Globus pallidus (tissue), 1 donor: ENCODE measurements at regions not wholly inside any gene's neighbourhood (a gene's known extent, or its start where the extent isn't known, plus 50 kb on each side); places are given as distances from the start of the nearest gene placed in this dataset.

Experiments
- DNase-seq: peaks from one replicate; pipeline ENCODE4 v3.0.0-alpha.2; 2015; ENCODE audit warnings: low spot score

DNA sequence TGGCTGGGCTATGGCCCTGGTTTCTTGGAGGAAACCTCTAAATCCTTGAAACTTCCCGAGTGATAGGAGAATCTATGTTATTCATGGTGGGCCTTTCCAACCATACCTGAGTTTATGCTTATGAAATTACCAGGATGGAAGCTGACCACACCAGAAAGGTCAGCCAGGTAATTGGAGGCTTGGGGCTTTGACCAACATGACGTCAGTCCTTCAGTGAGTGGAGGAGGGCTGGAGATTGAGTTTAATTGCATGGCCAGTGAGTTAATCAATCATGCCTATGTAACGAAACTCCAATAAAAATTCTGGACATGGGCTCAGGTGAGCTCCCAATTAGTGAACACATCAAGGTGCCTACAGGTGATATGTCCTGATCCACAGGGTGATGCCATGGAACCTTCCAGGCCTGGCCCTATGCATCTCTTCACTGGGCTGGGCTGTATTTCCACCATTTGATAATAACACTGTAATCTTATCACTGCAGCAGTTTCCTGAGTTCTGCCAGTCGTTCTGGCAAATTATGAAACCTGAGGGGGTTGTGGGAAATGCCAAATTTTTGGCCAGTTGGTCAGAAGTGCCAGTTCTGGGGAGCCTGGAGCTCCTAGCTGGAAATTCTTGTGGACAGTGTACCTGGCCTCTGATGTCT is 106.5 kb downstream of the CDH26 start:
- DNase-seq = no peak

DNA sequence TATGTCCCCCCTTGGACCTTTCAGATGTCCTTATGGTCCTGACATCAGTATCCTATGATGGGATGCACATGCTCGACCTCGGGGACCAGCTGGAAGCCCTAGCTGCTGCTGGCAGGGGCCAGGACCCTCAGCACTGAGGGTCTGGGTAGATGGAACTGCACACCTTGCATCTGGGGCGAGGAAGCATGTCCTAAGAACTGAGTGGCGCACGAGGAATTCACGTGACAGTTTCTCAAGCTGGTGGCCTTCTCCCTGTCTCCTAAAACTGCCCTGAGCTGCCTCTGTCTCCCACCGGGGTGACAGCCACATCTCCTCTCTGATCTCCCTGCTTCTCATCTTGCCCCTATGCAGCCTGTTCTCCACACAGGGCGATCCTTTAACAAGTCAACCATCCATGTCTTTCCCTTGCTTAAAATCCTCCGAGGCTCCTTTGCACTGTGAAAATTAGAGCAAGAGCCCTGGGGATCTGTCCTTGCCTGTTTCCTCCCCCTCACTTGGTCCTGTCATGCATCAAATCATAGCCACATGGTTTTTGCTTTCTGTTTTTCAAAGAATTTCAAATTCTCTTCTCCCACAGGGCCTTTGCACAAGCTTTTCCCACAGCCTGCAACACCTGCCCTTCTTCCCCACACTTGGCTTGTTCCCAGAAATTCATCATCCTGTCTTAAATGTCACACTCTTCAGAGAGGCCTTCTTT is 107.7 kb downstream of the CDH26 start:
- no peak for DNase-seq

DNA sequence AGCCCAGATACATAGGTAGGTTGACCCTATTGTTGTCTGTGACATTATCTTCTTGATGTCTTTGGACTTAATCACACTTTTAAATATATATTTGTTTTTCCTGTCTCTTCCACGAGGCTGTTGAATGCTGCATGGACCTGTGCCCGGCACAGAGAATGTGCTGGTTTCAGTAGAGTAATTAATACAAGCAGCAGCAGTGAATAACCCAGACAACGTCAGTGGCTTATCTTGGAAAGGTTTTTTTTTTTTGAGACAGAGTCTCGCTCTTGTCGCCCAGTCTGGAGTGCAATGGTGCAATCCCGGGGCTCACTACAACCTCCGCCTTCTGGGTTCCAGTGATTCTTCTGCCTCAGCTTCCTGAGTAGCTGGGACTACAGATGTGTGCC is 108.2 kb downstream of the CDH26 start:
- DNase-seq = no peak

DNA sequence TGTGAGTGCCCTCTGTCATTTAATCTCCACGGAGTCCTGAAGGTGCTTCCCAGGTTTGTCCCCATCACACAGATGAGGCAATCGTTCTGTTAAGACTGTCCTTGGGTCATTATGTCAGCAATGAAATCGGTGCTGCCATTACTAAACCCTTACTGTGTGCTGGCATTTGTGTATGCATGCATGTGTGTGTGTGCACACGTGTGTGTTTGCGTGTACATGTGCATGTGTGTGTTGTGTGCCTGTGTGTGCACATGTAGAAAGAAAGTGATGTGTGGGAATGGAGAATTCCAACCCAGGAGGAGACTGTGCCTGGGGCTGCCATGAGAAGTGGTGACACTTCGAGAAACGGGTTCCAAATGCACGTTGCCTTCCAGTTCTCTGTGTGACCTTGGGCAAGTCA is 110.3 kb downstream of the CDH26 start:
- no peak for DNase-seq

DNA sequence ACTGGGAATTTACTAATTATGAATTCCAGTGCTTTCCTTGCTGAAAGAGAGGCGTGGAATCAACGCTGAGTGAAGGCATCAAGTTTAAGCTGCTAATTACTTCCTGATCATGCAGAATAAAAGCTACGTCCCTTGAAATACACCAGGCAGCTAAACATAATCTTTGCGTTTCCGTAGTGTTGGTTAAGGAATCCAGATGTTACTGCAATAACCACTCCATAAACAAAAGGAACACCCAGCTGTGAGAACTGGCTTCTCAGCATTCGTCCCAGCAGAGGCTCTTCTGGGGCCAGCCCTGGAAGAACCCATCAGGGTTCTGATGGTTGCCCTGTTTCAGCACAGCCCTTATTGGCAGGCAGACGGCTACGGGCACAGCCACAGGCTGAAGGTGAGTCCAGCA is 111.4 kb downstream of the CDH26 start:
- no peak for DNase-seq

DNA sequence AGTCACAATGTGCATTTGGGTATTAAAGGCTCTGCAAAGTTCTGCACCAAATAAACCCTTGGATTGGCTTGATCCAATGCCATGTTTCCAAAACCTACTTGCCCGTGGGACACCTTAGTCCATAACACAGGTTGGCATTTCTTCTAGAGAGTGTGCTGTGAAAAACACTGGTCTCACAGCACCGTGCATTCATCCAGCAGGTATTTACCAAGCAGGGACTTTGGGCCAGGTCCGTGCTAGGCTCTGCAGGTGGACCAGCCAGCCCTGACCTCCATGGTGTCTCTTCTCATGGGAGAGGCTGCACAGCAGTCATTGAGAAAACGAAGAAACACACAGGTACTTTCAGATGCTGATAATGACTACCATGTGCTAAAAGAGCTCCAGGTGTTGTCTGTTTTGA is 112.6 kb downstream of the CDH26 start:
- DNase-seq = no peak

DNA sequence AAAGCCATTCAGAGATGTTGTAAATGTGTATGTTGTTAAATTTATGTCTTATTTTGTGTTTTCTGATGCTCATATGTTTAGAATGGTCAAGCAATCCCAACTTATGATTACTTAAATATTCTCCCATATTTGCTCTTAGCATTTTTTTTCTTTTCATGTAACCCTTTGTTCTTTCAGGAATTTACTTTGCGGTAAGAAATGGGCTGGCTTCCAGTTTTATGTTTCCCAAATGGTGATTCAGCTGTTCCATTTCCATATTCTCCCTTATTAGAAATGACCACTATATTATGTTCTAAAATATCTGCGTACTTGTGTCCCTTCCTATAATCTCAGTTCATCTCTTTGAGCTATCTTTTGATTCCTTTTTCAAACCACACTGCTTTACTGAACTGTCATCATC is 113.7 kb downstream of the CDH26 start:
- no peak for DNase-seq

DNA sequence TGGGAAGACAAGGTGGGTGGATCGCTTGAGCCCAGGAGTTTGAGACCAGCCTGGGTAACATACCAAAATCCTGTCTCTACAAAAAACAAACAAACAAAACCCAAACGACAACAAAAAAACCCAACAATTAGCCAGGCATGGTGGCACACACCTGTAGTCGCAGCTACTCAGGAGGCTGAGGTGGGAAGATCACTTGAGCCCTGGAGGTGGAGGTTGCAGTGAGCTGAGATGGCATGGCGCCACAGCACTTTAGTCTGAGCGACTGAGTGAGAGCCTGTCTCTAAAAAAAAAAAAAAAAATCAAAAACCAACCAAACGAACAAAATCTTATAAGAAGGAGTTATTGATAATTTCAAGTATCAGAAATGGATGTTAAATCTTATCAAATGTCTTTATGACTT is 114.9 kb downstream of the CDH26 start:
- no peak for DNase-seq

DNA sequence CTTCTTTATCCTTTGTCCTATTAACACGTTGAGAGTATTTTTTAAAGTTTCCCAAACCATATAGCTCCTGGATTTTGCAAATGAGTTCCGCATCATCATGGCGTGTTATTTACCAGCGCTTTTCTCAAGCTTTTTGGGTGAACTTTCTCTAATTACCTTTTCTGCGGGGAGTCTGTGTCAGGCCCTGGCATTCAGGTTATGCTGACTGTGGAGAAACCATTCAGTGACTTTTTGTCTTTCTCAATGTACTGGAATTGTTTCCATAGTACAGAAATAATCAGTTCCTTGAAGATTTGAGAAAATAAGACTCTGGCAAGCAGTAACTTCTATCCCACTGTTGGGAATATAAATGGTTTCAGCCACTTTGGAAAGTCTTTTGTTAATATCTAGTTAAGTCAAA is 115.3 kb downstream of the CDH26 start:
- no peak for DNase-seq

DNA sequence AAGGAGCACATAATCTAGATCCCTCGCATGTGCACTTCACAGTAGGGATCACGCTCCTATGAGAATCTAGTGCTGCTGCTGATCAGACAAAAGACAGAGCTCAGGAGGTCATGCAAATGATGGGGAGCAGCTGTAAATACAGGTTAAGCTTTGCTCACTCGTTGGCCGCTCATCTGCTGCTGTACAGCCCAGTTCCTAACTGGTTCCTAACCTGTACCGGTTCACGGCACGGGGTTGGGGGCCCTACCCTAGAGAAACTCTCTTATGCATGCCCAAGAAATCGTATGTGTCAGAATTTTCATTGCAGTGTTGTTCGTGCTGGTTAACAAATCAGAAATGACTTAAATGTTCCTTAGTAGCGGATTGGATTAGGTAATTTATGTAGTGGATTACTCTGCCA is 116.1 kb downstream of the CDH26 start:
- DNase-seq = no peak

DNA sequence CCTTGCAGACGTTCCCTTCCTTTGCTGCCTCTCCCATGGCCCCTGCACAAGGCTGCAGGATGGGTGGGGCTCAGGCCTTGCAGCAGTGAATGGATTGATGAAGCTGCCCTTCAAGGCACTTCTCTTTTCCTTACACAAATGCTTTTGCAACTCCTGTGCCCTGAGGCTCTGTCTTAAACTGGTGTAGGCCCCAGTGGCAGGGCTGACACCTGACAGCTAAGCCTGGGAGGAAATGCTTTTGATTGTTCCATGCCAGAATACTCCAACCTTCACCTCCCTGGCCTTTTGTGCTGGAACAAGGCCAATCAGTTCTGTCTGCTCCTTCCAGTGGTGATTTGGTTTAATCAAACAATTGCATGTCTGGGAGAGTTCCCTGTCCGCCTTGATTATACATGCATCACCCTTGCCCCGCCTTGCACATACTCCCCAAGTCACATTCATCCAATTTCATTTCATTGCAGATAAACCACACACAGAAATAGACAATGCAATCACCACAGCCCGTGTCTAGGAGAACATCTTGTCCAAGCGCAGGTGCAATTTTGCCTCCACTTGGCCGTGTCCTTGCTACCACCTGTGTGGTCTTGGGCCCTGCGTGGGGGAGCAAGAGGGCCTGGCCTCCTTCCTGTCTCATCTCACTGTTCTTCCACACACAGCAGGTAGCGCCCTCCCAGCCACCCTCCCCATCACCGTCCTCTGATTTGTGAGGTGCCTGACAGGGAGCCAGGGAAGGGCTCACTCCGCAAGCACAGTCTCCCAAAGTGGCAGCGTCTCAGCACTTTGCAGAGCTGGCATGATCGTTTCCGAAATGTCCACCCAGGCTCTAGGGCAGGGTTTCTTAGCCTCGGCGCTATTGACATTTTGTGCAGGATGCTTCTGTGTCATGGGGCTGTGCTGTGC is 120.4 kb downstream of the CDH26 start:
- DNase-seq = no peak

DNA sequence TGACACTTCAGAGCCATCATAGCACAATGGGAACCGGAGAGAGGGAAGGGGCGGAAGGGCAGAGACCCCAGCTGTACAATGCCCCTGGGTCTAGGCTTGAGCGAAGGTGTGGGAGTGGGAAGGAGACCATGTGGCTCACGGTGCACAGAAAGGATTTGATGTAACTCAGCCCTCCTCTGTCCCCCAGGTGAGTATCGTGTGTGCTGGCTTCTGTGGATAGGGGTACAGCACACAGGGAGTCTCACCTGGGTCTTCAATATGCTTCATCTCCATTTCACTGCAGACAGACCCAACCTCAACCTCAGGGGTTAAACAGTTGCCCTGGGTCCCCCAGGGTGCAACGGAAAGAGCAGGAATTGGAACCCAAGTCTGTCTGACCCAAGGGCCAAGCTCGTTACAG is 122.2 kb downstream of the CDH26 start:
- DNase-seq = no peak

DNA sequence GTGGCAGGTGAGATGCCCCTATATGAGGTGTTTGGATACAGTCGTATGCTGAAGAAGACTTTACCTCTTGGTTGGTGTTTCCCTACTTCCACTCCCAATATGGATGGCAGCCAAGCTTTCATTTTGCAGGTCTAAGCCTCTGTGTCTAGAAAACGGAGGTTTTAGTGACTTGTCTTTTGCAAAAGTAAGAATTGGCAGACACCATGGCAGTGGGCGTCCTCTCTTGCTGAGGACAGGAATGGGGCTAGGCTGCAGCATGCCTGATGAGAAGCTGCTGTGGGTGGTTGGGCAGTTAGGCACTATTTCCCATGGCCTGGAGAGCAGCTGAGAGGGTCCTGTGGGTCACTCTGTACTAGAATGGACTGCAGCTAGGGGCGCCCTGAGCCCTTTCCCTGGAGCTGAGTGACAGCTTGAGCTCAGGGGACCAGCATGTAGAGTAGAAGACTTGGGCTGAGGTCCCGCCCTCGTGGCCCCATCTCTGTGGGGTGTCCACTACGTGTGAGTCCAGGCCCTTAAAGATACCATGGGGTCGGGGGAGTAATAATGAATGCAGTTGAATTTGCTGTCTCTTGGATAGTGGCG is 127.4 kb downstream of the CDH26 start:
- no peak for DNase-seq

DNA sequence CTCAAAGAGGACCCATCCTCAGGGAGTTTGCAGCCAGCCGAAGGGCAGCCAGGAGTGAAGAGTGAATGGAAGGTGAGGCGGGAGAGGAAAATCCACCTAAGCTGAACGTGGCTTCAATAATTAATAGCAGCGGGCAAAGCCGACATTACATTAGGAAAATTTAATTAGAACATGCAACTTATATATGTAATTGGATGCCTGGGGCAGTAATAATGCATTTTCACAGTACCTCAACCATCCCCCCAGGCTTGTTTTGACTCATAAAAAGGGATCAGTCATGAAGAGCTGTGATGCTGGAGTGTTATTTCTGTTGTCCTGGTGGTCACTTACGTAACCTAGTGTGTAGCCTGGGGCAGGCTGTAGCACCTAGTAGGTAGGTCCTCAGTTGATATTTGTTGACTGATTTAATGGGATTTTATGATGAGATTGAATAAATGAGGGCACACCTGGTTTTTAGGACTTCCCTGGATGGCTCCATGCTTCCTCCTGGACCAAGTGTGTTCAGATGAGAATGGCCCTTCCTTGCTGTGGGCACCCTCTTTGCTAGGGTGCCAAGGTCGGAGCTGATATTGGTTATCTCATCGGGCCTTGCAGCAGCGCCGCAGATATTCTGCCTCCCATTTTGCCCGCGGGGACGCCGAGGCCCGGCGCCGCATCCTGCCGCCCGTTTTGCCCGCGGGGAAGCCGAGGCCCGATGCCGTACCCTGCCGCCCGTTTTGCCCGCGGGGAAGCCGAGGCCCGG is 128.8 kb downstream of the CDH26 start:
- DNase-seq = no peak

DNA sequence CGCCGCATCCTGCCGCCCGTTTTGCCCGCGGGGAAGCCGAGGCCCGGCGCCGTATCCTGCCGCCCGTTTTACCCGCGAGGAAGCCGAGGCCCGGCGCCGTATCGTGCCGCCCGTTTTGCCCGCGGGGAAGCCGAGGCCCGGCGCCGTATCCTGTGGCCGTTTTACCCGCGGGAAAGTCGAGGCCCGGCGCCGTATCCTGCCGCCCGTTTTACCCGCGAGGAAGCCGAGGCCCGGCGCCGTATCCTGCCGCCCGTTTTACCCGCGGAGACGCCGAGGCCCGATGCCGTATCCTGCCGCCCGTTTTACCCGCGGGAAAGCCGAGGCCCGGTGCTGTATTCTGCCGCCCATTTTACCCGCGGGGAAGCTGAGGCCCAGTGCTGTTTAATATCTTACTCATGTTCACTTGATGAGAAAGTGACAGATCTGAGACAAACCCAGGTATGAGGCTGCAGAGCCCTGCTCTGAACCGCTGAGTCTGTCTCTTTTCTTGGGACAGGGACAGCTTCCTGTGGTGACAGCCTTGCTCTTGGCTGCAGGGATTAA is 129.4 kb downstream of the CDH26 start:
- DNase-seq = no peak

DNA sequence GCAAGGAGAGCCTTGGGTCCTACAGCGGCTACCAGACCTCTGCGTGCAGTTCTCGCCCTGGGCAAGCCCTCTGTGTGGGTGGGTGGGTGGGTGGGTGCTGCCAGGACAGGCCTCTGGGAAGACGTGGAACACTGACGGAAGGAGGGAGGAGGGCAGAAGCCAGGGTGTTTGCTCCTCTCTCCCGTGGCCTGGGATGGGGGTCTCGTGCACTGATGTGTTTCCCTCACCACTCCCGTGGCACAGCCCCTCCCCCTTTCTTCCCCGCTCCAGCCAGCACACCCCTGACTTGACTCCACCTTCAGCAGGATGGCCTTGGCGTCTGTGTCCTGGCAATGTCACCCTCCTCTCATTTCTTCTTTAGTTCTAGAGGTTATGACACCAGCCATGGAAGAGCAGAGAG is 130.0 kb downstream of the CDH26 start:
- DNase-seq = no peak

DNA sequence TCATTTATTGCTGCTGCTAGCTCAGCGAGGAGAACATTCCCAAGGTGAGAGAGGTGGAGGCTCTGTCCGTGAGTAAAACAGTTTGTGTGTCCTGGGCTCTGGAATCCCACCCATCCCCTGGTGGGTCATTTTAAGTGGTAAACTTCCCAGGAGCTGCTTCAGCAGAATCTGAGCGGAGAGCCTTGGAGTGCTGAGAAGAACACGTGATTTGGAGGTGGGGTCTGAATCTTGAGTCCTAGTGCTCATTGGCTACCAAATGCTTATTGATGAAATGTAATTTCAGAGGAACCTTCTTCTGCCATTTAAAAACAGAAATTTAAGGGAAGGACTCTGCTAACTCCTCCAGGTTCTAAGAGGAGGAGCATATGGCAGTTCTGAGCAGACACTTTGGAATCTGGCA is 132.4 kb downstream of the CDH26 start:
- no peak for DNase-seq

DNA sequence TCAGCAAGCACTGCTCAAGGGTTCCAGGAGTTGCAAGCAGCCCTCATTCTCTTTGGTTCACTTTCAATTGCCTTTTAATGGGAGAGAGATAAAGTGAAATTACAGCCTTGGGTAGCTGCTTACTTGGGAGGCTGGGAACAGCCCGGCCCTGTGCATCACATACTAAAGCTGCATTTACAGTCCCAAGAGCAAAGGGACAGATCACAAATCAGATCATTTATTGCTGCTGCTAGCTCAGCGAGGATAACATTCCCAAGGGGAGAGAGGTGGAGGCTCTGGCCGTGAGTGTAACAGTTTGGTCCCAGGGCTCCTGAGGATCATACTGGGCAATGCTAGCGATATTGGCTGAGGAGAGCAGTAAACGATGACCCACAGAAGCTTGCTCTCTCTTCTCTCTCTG is 133.1 kb downstream of the CDH26 start:
- DNase-seq = no peak

DNA sequence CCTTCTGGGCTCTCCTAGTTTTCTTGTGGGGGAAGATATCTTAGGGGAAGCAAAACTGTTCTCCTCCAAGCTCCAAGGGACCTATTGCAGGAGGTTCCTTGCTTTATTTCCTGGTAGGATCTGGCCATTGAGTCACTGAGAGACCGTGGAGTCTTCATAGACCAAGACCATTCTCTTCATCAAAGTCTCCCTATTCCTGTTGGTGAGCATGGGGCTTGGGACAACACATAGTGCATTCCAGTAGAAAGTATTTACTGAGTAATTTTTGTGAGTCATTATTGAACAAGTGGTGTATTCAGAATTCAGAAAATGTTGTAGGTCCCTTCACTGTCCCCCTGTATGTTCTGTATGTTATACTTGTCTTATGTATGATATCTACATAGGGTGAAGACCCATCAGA is 133.6 kb downstream of the CDH26 start:
- DNase-seq = no peak

DNA sequence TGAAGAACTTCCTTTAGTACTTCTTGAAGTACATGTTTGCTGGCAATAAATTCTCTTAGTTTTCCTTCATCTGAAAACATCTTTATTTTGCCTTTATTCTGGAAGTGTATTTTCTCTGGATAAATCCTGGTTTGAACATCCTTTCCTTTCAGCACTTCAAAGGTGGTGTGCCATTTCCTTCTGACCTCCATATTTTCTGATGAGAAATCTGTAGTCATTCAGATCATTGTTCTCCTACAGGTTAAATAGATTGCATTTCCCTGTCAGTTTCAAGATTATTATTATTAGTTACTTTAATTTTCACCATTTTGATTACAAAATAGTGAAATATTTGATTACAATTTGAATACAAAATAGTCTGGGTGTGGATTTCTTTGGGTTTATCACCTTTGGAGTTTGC is 134.5 kb downstream of the CDH26 start:
- DNase-seq = no peak

DNA sequence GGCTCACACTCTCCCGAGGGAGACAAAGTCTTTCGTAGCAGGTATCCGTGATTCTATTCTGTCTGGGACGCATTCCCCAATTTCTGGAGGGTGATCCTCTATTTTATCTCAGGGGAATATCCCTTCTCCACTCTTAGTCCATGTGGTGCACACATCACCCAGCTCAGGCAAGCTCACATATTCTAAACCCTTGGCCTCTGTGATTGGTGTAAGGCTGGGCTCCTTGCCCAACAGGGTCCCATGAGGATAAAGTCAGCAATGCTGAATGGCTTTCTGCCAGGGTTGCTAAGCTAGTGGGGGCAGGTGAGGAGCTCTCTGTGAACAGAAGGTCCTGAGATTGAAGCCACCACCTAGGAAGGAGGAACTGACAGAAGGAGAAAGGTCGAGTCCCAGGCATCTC is 137.2 kb downstream of the CDH26 start:
- DNase-seq = no peak

DNA sequence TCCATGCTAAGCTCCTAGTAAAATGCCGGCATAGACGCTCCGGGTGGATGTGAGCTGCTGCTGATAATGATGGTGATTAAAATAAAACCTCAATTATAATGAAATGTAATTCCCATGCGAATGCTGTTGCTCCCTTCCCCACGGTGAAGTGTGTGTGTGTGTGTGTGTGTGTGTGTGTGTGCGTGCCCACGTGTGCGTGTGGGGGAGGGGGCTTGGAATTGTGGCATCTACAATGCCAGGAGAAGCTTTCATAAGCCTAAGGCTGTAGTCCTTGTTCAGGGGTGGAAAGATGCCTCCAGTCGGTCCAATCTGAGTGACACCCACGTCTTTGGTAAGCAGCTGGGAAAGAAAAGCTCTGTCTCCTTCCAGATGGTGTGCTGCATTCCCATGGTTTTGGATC is 137.9 kb downstream of the CDH26 start:
- DNase-seq = no peak
